Activated CD4-positive, CD25-positive, alpha-beta regulatory T cell treated with anti-CD3 and anti-CD28 coated beads, Interleukin-2, amount 50 U/mL, for 16 hours (primary cell): ENCODE measurements at regions not wholly inside any gene's neighbourhood (a gene's known extent, or its start where the extent isn't known, plus 50 kb on each side); places are given as distances from the start of the nearest gene placed in this dataset.

ENCODE experiments used
- DNase-seq: peaks from one replicate; pipeline ENCODE4 v3.0.0-alpha.2; 2020; ENCODE audit warnings: low read depth, low spot score

DNA sequence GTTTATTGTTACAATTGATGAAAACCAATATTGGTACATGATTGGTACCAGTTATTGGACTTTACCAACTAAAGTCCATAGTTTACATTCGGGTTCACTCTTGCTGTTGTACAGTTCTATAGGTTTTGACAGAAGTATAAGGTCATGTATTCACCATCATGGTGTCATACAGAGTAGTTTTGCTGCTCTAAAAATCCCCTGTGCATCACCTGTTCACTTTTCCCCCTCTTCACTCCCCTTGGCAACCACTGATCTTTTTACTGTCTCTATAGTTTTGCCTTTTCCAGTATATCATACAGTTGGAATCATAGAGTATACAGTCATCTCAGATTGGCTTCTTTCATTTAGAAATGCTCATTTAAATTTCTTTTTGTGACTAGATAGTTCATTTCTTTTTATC, 51.2 kb upstream of the MED4 start:
- DNase-seq, result no peak
